GM12878 (cell line): ENCODE measurements at regions not wholly inside any gene's neighbourhood (a gene's known extent, or its start where the extent isn't known, plus 50 kb on each side); places are given as distances from the start of the nearest gene placed in this dataset.
A peak's percentile ranks its signal among the peaks of the same experiment; 100 is the strongest.

Source experiments
- ASH2L ChIP-seq: fragments of 300-600, 200-600 bp; sonication (generic); IDR thresholded peaks from 2 replicates; pipeline ENCODE4 v1.6.1; 2017; ENCODE audit warnings: low read depth, mild to moderate bottlenecking, borderline replicate concordance
- BACH1 ChIP-seq: fragments of 450-650 bp; IDR thresholded peaks from 2 replicates; pipeline ENCODE4 v1.6.1; 2017; ENCODE audit warnings: mild to moderate bottlenecking, borderline replicate concordance
- CHD2 ChIP-seq: IDR thresholded peaks from 2 replicates; pipeline ENCODE4 v1.6.1; 2011; ENCODE audit warnings: low read depth, low read length, improper control_type of control experiment, borderline replicate concordance
- DPF2 ChIP-seq: fragments of 450-650 bp; IDR thresholded peaks from 2 replicates; pipeline ENCODE4 v1.6.1; 2017; ENCODE audit warnings: mild to moderate bottlenecking
- E2F4 ChIP-seq: IDR thresholded peaks from 2 replicates; pipeline ENCODE4 v1.6.1; 2012; ENCODE audit warnings: low read depth, low read length, improper control_type of control experiment
- IKZF1 ChIP-seq: fragments of 450-650 bp; conservative IDR thresholded peaks from 2 replicates; pipeline ENCODE4 v1.6.1; 2017; ENCODE audit warnings: antibody characterized with exemption, mild to moderate bottlenecking
- IRF4 ChIP-seq: IDR thresholded peaks from 2 replicates; pipeline ENCODE4 v1.6.1; 2011; ENCODE audit warnings: low read depth, low read length
- MTA3 ChIP-seq: IDR thresholded peaks from 2 replicates; pipeline ENCODE4 v1.6.1; 2012; ENCODE audit warnings: low read length, inconsistent platforms, borderline replicate concordance
- NFIC ChIP-seq: IDR thresholded peaks from 2 replicates; pipeline ENCODE4 v1.6.1; 2012; ENCODE audit warnings: low read depth, mild to moderate bottlenecking, inconsistent platforms, low read length, moderate library complexity
- NFYB ChIP-seq: IDR thresholded peaks from 2 replicates; pipeline ENCODE4 v1.6.1; 2011; ENCODE audit warnings: low read depth, mild to moderate bottlenecking, low read length, improper control_type of control experiment, moderate library complexity; ENCODE audit not compliant: insufficient read depth
- NR2F1 ChIP-seq: fragments of 450-650 bp; conservative IDR thresholded peaks from 2 replicates; pipeline ENCODE4 v1.6.1; 2017; ENCODE audit warnings: mild to moderate bottlenecking
- PAX5 ChIP-seq: IDR thresholded peaks from 2 replicates; pipeline ENCODE4 v1.6.1; 2011; ENCODE audit warnings: low read depth, low read length, borderline replicate concordance
- POLR2AphosphoS2 ChIP-seq: IDR thresholded peaks from 2 replicates; pipeline ENCODE4 v1.6.1; 2011; ENCODE audit warnings: low read depth, mild to moderate bottlenecking, low read length, improper control_type of control experiment, moderate library complexity
- RUNX3 ChIP-seq: IDR thresholded peaks from 2 replicates; pipeline ENCODE4 v1.6.1; 2012; ENCODE audit warnings: low read length, inconsistent platforms
- SMC3 ChIP-seq: IDR thresholded peaks from 2 replicates; pipeline ENCODE4 v1.6.1; 2011; ENCODE audit warnings: low read length, improper control_type of control experiment, borderline replicate concordance
- SP1 ChIP-seq: IDR thresholded peaks from one replicate; pipeline ENCODE4 v1.6.1; 2011; ENCODE audit warnings: low read depth, low read length
- SPI1 ChIP-seq: IDR thresholded peaks from 2 replicates; pipeline ENCODE4 v1.6.1; 2011; ENCODE audit warnings: low read depth, mild to moderate bottlenecking, low read length, moderate library complexity, borderline replicate concordance; ENCODE audit not compliant: insufficient read depth
- SREBF2 ChIP-seq: IDR thresholded peaks from 2 replicates; pipeline ENCODE4 v1.6.1; 2012; ENCODE audit warnings: mild to moderate bottlenecking, low read length
- SUPT20H ChIP-seq: IDR thresholded peaks from 2 replicates; pipeline ENCODE4 v1.6.1; 2011; ENCODE audit warnings: low read depth, mild to moderate bottlenecking, low read length, moderate library complexity, borderline replicate concordance; ENCODE audit not compliant: control insufficient read depth
- SUZ12 ChIP-seq: fragments of 200-600 bp; sonication (generic); IDR thresholded peaks from one replicate; pipeline ENCODE4 v1.6.1; 2018; ENCODE audit warnings: antibody characterized with exemption, mild to moderate bottlenecking; ENCODE audit not compliant: unreplicated experiment
- USF2 ChIP-seq: IDR thresholded peaks from 2 replicates; pipeline ENCODE4 v1.6.1; 2011; ENCODE audit warnings: low read depth, low read length, improper control_type of control experiment, borderline replicate concordance
- ZNF24 ChIP-seq: fragments of 450-650 bp; IDR thresholded peaks from 2 replicates; pipeline ENCODE4 v1.6.1; 2017; ENCODE audit warnings: antibody characterized with exemption, mild to moderate bottlenecking
- ZSCAN29 ChIP-seq: fragments of 450-650 bp; IDR thresholded peaks from 2 replicates; pipeline ENCODE4 v1.6.1; 2017; ENCODE audit warnings: mild to moderate bottlenecking, moderate library complexity
- TF ChIP-seq, protein P1 (sequence below): fragments of 450-650 bp; IDR thresholded peaks from 2 replicates; pipeline ENCODE4 v1.6.1; 2016; ENCODE audit warnings: mild to moderate bottlenecking
- TF ChIP-seq, protein P2 (sequence below): fragments of 450-650 bp; formaldehyde crosslinking; IDR thresholded peaks from 2 replicates; pipeline ENCODE4 v1.5.0; 2022; ENCODE audit warnings: mild to moderate bottlenecking, missing genetic modification characterization

- no peak for TF ChIP-seq USF2
- no peak for TF ChIP-seq MTA3
- 0 out of 2 replicates have a peak, but pooled peaks have one; percentile 8 for TF ChIP-seq SMC3
- no peak for TF ChIP-seq ZSCAN29
- TF ChIP-seq, protein P1, sequence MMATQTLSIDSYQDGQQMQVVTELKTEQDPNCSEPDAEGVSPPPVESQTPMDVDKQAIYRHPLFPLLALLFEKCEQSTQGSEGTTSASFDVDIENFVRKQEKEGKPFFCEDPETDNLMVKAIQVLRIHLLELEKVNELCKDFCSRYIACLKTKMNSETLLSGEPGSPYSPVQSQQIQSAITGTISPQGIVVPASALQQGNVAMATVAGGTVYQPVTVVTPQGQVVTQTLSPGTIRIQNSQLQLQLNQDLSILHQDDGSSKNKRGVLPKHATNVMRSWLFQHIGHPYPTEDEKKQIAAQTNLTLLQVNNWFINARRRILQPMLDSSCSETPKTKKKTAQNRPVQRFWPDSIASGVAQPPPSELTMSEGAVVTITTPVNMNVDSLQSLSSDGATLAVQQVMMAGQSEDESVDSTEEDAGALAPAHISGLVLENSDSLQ = no peak
- no peak for TF ChIP-seq ZNF24
- peak; percentile 78; the same call in 1 of the 2 replicates for TF ChIP-seq IRF4
- TF ChIP-seq, protein P2, sequence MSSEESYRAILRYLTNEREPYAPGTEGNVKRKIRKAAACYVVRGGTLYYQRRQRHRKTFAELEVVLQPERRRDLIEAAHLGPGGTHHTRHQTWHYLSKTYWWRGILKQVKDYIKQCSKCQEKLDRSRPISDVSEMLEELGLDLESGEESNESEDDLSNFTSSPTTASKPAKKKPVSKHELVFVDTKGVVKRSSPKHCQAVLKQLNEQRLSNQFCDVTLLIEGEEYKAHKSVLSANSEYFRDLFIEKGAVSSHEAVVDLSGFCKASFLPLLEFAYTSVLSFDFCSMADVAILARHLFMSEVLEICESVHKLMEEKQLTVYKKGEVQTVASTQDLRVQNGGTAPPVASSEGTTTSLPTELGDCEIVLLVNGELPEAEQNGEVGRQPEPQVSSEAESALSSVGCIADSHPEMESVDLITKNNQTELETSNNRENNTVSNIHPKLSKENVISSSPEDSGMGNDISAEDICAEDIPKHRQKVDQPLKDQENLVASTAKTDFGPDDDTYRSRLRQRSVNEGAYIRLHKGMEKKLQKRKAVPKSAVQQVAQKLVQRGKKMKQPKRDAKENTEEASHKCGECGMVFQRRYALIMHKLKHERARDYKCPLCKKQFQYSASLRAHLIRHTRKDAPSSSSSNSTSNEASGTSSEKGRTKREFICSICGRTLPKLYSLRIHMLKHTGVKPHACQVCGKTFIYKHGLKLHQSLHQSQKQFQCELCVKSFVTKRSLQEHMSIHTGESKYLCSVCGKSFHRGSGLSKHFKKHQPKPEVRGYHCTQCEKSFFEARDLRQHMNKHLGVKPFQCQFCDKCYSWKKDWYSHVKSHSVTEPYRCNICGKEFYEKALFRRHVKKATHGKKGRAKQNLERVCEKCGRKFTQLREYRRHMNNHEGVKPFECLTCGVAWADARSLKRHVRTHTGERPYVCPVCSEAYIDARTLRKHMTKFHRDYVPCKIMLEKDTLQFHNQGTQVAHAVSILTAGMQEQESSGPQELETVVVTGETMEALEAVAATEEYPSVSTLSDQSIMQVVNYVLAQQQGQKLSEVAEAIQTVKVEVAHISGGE (CRISPR knock-in tag) = no peak
- TF ChIP-seq SP1 = peak; percentile 15
- no peak for TF ChIP-seq SREBF2
- TF ChIP-seq NFYB = peak; percentile 37; the same call in 1 of the 2 replicates
- TF ChIP-seq ASH2L = no peak
- TF ChIP-seq SUZ12 = no peak
- peak; percentile 57; the same call in 1 of the 2 replicates for TF ChIP-seq RUNX3
- peak; percentile 27; the same call in 1 of the 2 replicates for TF ChIP-seq IKZF1
- no peak for TF ChIP-seq SUPT20H
- TF ChIP-seq NR2F1 = peak; percentile 92
- TF ChIP-seq SPI1 = peak; percentile 96
- no peak for TF ChIP-seq E2F4
- TF ChIP-seq CHD2 = peak; percentile 59; the same call in 1 of the 2 replicates
- peak; percentile 42; the same call in 1 of the 2 replicates for TF ChIP-seq NFIC
- TF ChIP-seq POLR2AphosphoS2 = no peak
- TF ChIP-seq DPF2 = peak; percentile 93
- peak; percentile 32; the same call in 1 of the 2 replicates for TF ChIP-seq BACH1
- peak; percentile 79 for TF ChIP-seq PAX5
Observed at GRCh38 chr2:122340246-122340645, 584.8 kb downstream of the TSN start (continued).
